GM10248 (cell line): ENCODE measurements at regions not wholly inside any gene's neighbourhood (a gene's known extent, or its start where the extent isn't known, plus 50 kb on each side); places are given as distances from the start of the nearest gene placed in this dataset.

Source experiments
- CTCF ChIA-PET: fragments of 300-600 bp; sonication (Branson Sonifier 250); formaldehyde crosslinking; extraction: SDS; loops from one replicate; lab custom pipeline; 2021; ENCODE audit warnings: antibody characterized with exemption; lab: Yijun Ruan, JAX
- POLR2A ChIA-PET: fragments of 350-650 bp; sonication (Branson Sonifier 250); formaldehyde crosslinking; extraction: SDS; loops from one replicate; lab custom pipeline; 2020; ENCODE audit warnings: antibody characterized with exemption; lab: Yijun Ruan, JAX
- DNase-seq: peaks from one replicate; pipeline ENCODE4 v3.0.0; 2012; ENCODE audit errors: extremely low spot score
- CTCF ChIP-seq: IDR thresholded peaks from 2 replicates; pipeline ENCODE4 v1.5.1; 2012; ENCODE audit warnings: mild to moderate bottlenecking, low read depth; ENCODE audit errors: extremely low read depth, missing control alignments, control extremely low read depth

- DNase-seq, result no peak
- TF ChIP-seq CTCF, result no peak
- POLR2A ChIA-PET, result no interaction called here
- CTCF ChIA-PET, result interaction anchor here (1.5 kb wide), 1 partner anchor 9 kb away, joined by 3 read pairs; no protein-coding TSS in a partner anchor
Observed at GRCh38 chr18:73626859-73627258, 520.8 kb downstream of the FBXO15 start.

- TF ChIP-seq CTCF, result no peak
- DNase-seq, result no peak
- POLR2A ChIA-PET, result no interaction called here
- CTCF ChIA-PET, result interaction anchor here (1.5 kb wide), 1 partner anchor 10 kb away, joined by 3 read pairs; no protein-coding TSS in a partner anchor
Observed at GRCh38 chr18:73626221-73626620, 521.4 kb downstream of the FBXO15 start.

GRCh38 chr18:73621091-73621490, 526.5 kb downstream of the FBXO15 start:
- POLR2A ChIA-PET, result no interaction called here
- CTCF ChIA-PET, result no interaction called here
- TF ChIP-seq CTCF, result no peak
- no peak for DNase-seq

- no peak for TF ChIP-seq CTCF
- no peak for DNase-seq
- ChIA-PET POLR2A (no interaction called here), CTCF (no interaction called here)
Observed at GRCh38 chr18:73617981-73618380, 529.7 kb downstream of the FBXO15 start.

- CTCF ChIA-PET, result no interaction called here
- POLR2A ChIA-PET, result no interaction called here
- TF ChIP-seq CTCF, result no peak
- no peak for DNase-seq
Observed at GRCh38 chr18:73615506-73615905, 532.1 kb downstream of the FBXO15 start.

- no peak for TF ChIP-seq CTCF
- ChIA-PET POLR2A (no interaction called here), CTCF (interaction anchor here (1.0 to 1.8 kb wide), 2 partner anchors 12 to 21 kb away, joined by 3 to 11 read pairs; no protein-coding TSS in a partner anchor)
- DNase-seq, result no peak
Observed at GRCh38 chr18:73614812-73615211, 532.8 kb downstream of the FBXO15 start.
